Mesenchymal stem cell (in vitro differentiated cells and primary cell): ENCODE measurements at regions not wholly inside any gene's neighbourhood (a gene's known extent, or its start where the extent isn't known, plus 50 kb on each side); places are given as distances from the start of the nearest gene placed in this dataset.

Experiments
- DNase-seq: peaks from one replicate; pipeline ENCODE4 v3.0.0-alpha.2; 2013
- H2AFZ ChIP-seq: one replicate; pipeline ENCODE4 v1.6.1; 2013; ENCODE audit warnings: low read depth, mild to moderate bottlenecking, control low read depth, inconsistent platforms, low read length, moderate library complexity
- H2AK5ac ChIP-seq: 2 replicates; pipeline ENCODE4 v1.6.1; 2013; ENCODE audit warnings: low read length, moderate library complexity, mild to moderate bottlenecking, inconsistent platforms; ENCODE audit not compliant: severe bottlenecking
- H2BK120ac ChIP-seq: one replicate; pipeline ENCODE4 v1.6.1; 2013; ENCODE audit warnings: low read depth, mild to moderate bottlenecking, inconsistent platforms, low read length, moderate library complexity
- H2BK12ac ChIP-seq, 2 experiments: one replicate each; pipeline ENCODE4 v1.6.1; 2013; ENCODE audit warnings: inconsistent platforms in 2 of 2, low read length in 2 of 2, mild to moderate bottlenecking in 2 of 2, moderate library complexity in 2 of 2, control low read depth in 1 of 2
- H2BK15ac ChIP-seq: one replicate; pipeline ENCODE4 v1.6.1; 2013; ENCODE audit warnings: mild to moderate bottlenecking, low read depth, inconsistent platforms; ENCODE audit not compliant: poor library complexity, severe bottlenecking
- H2BK5ac ChIP-seq: 2 replicates; pipeline ENCODE4 v1.6.1; 2013; ENCODE audit warnings: low read depth, mild to moderate bottlenecking, low read length, control low read depth, inconsistent platforms; ENCODE audit not compliant: poor library complexity, severe bottlenecking
- H3K14ac ChIP-seq, 2 experiments: one replicate each; pipeline ENCODE4 v1.6.1; 2013; ENCODE audit warnings: inconsistent platforms in 2 of 2, low read length in 2 of 2, control low read depth in 1 of 2, mild to moderate bottlenecking in 1 of 2, moderate library complexity in 1 of 2
- H3K18ac ChIP-seq, 2 experiments: one replicate each; pipeline ENCODE4 v1.6.1; 2013; ENCODE audit warnings: inconsistent platforms in 2 of 2, low read length in 2 of 2, control low read depth in 1 of 2, low read depth in 1 of 2, mild to moderate bottlenecking in 1 of 2
- H3K23ac ChIP-seq, 2 experiments: one replicate each; pipeline ENCODE4 v1.6.1; 2013; ENCODE audit warnings: inconsistent platforms in 2 of 2, low read length in 2 of 2, mild to moderate bottlenecking in 2 of 2, moderate library complexity in 2 of 2, control low read depth in 1 of 2
- H3K27ac ChIP-seq: 2 replicates; pipeline ENCODE4 v1.5.1; 2013; ENCODE audit warnings: mild to moderate bottlenecking, moderate library complexity, low read length, control low read depth, inconsistent platforms; ENCODE audit not compliant: poor library complexity, severe bottlenecking
- H3K27me3 ChIP-seq, 2 experiments: 2 replicates each; pipeline versions ENCODE4 v1.6.1 to v1.7.0; 2013; ENCODE audit warnings: low read length in 2 of 2, mild to moderate bottlenecking in 2 of 2, moderate library complexity in 2 of 2, control low read depth in 1 of 2, inconsistent platforms in 1 of 2; ENCODE audit not compliant: control insufficient read depth in 1 of 2, insufficient read depth in 1 of 2
- H3K36me3 ChIP-seq, 2 experiments: 2 replicates each; pipeline versions ENCODE4 v1.6.1 to v1.7.0; 2013; ENCODE audit warnings: low read length in 2 of 2, control low read depth in 1 of 2, inconsistent platforms in 1 of 2, low read depth in 1 of 2, mild to moderate bottlenecking in 1 of 2; ENCODE audit not compliant: insufficient read depth in 2 of 2, control insufficient read depth in 1 of 2
- H3K4ac ChIP-seq, 2 experiments: one replicate each; pipeline ENCODE4 v1.6.1; 2013; ENCODE audit warnings: inconsistent platforms in 2 of 2, low read length in 2 of 2, mild to moderate bottlenecking in 2 of 2, moderate library complexity in 2 of 2, control low read depth in 1 of 2, low read depth in 1 of 2
- H3K4me1 ChIP-seq: 2 replicates; pipeline ENCODE4 v1.6.1; 2013; ENCODE audit warnings: low read depth, low read length, control low read depth; ENCODE audit not compliant: control insufficient read depth, insufficient read depth
- H3K4me2 ChIP-seq: 2 replicates; pipeline ENCODE4 v1.6.1; 2013; ENCODE audit warnings: low read length, mild to moderate bottlenecking, inconsistent platforms; ENCODE audit not compliant: poor library complexity, severe bottlenecking
- H3K4me3 ChIP-seq, 2 experiments: 2 replicates each; pipeline versions ENCODE4 v1.5.1 to v1.7.0; 2013; ENCODE audit warnings: low read length in 2 of 2, mild to moderate bottlenecking in 2 of 2, control low read depth in 1 of 2, low read depth in 1 of 2; ENCODE audit not compliant: insufficient read depth in 1 of 2
- H3K79me1 ChIP-seq: replicated peaks from 2 replicates; pipeline ENCODE4 v1.6.1; 2013; ENCODE audit warnings: mild to moderate bottlenecking, control low read depth, low read length, inconsistent platforms; ENCODE audit not compliant: poor library complexity, severe bottlenecking
- H3K9ac ChIP-seq: 2 replicates; pipeline ENCODE4 v1.7.0; 2013; ENCODE audit warnings: mild to moderate bottlenecking, low read length, moderate library complexity
- H3K9me3 ChIP-seq: 2 replicates; pipeline ENCODE4 v1.7.0; 2013; ENCODE audit warnings: mild to moderate bottlenecking, low read length; ENCODE audit not compliant: control insufficient read depth
- H4K8ac ChIP-seq: one replicate; pipeline ENCODE4 v1.6.1; 2013; ENCODE audit warnings: inconsistent platforms, mild to moderate bottlenecking, low read length, moderate library complexity
- H4K91ac ChIP-seq: one replicate; pipeline ENCODE4 v1.6.1; 2013; ENCODE audit warnings: mild to moderate bottlenecking, low read length, inconsistent platforms
- WGBS: methylation state at CpG from one replicate; pipeline ENCODE4 v1.1.7; 2013; ENCODE audit warnings: mixed read lengths; 5-methylcytosine and 5-hydroxymethylcytosine counted together

- H2BK5ac ChIP-seq, result no peak overlapping the region
- H3K27me3 ChIP-seq, result peaks cover 0 to 4% of the 10 kb centered on the region in 2 experiments
- H4K8ac ChIP-seq, result no peak overlapping the region
- no peak overlapping the region for H3K9ac ChIP-seq
- H3K36me3 ChIP-seq, result no peaks in the 10 kb centered on the region
- H3K4me3 ChIP-seq, result no peak overlapping the region
- DNase-seq, result no peak
- H3K9me3 ChIP-seq, result no peaks in the 10 kb centered on the region
- H2BK12ac ChIP-seq, result no peak overlapping the region
- no peak overlapping the region for H2BK15ac ChIP-seq
- no peak overlapping the region for H3K23ac ChIP-seq
- H3K4ac ChIP-seq, result no peak overlapping the region
- H3K18ac ChIP-seq, result no peak overlapping the region
- H3K79me1 ChIP-seq, result no peaks in the 10 kb centered on the region
- H4K91ac ChIP-seq, result no peak overlapping the region
- no peak overlapping the region for H3K14ac ChIP-seq
- H3K27ac ChIP-seq, result peak overlapping the region; percentile 52
- H2BK120ac ChIP-seq, result no peak overlapping the region
- peaks cover 10% of the 10 kb centered on the region for H3K4me1 ChIP-seq
- WGBS, result 82% methylated on average over 6 of the region's 6 CpGs
- H2AK5ac ChIP-seq, result no peak overlapping the region
- no peak overlapping the region for H3K4me2 ChIP-seq
- no peak overlapping the region for H2AFZ ChIP-seq
Measured at GRCh38 chr7:142598297-142598696, 151.0 kb upstream of the PRSS1 start.

- Histone ChIP-seq H2AK5ac (peak overlapping the region; percentile 40), H4K8ac (no peak overlapping the region)
Measured at GRCh38 chr7:142597547-142597946, 151.7 kb upstream of the PRSS1 start.

GRCh38 chr7:142595816-142596516 lies 153.3 kb upstream of the PRSS1 start:
- Histone ChIP-seq H3K4ac (no peak overlapping the region), H3K18ac (no peak overlapping the region), H2BK12ac (no peak overlapping the region), H2BK15ac (no peak overlapping the region), H3K79me1 (no peaks in the 10 kb centered on the region), H3K23ac (no peak overlapping the region), H3K36me3 (no peaks in the 10 kb centered on the region), H3K14ac (no peak overlapping the region), H4K91ac (no peak overlapping the region), H3K4me3 (no peak overlapping the region), H2AK5ac (no peak overlapping the region), H2AFZ (no peak overlapping the region), H4K8ac (no peak overlapping the region), H3K27ac (no peak overlapping the region), H2BK5ac (no peak overlapping the region), H3K27me3 (peaks cover 0 to 4% of the 10 kb centered on the region in 2 experiments), H3K4me2 (no peak overlapping the region), H3K9me3 (no peaks in the 10 kb centered on the region), H2BK120ac (no peak overlapping the region), H3K4me1 (peaks cover 5% of the 10 kb centered on the region), H3K9ac (no peak overlapping the region)
- no peak for DNase-seq
- 89% methylated on average over 3 of the region's 4 CpGs for WGBS

More at GRCh38 chr7:142597547-142597946, 151.7 kb upstream of the PRSS1 start:
- Histone ChIP-seq H3K36me3 (no peaks in the 10 kb centered on the region), H4K91ac (no peak overlapping the region), H2BK120ac (no peak overlapping the region), H2BK5ac (no peak overlapping the region), H3K14ac (no peak overlapping the region), H2BK15ac (no peak overlapping the region), H3K23ac (no peak overlapping the region), H3K27me3 (peaks cover 0 to 4% of the 10 kb centered on the region in 2 experiments), H2BK12ac (no peak overlapping the region), H3K4me1 (peaks cover 7% of the 10 kb centered on the region), H3K4ac (no peak overlapping the region), H3K4me2 (no peak overlapping the region), H2AFZ (no peak overlapping the region), H3K4me3 (no peak overlapping the region), H3K27ac (no peak overlapping the region), H3K9ac (no peak overlapping the region), H3K18ac (no peak overlapping the region), H3K9me3 (no peaks in the 10 kb centered on the region), H3K79me1 (no peaks in the 10 kb centered on the region)
- no peak for DNase-seq
- WGBS, result 96% methylated on average over 4 of the region's 4 CpGs

GRCh38 chr7:142594078-142594477 lies 155.2 kb upstream of the PRSS1 start:
- H2BK12ac ChIP-seq, result no peak overlapping the region
- no peak overlapping the region for H3K4me2 ChIP-seq
- H2BK15ac ChIP-seq, result no peak overlapping the region
- H3K9me3 ChIP-seq, result no peaks in the 10 kb centered on the region
- no peak overlapping the region for H3K4ac ChIP-seq
- no peak overlapping the region for H2AK5ac ChIP-seq
- peaks cover 0 to 4% of the 10 kb centered on the region in 2 experiments for H3K27me3 ChIP-seq
- no peak overlapping the region for H2BK120ac ChIP-seq
- H3K9ac ChIP-seq, result no peak overlapping the region
- peaks cover 5% of the 10 kb centered on the region for H3K4me1 ChIP-seq
- no peak for DNase-seq
- no peak overlapping the region for H2BK5ac ChIP-seq
- H4K8ac ChIP-seq, result no peak overlapping the region
- no peak overlapping the region for H3K27ac ChIP-seq
- no peak overlapping the region for H3K18ac ChIP-seq
- no peak overlapping the region for H3K14ac ChIP-seq
- no peaks in the 10 kb centered on the region for H3K79me1 ChIP-seq
- no peaks in the 10 kb centered on the region for H3K36me3 ChIP-seq
- no peak overlapping the region for H4K91ac ChIP-seq
- no CpG with 5 or more reads among the region's 1 CpG for WGBS
- no peak overlapping the region for H3K23ac ChIP-seq
- no peak overlapping the region for H2AFZ ChIP-seq
- H3K4me3 ChIP-seq, result no peak overlapping the region
